Peyer's patch (tissue), 4 donors: ENCODE measurements at regions not wholly inside any gene's neighbourhood (a gene's known extent, or its start where the extent isn't known, plus 50 kb on each side); places are given as distances from the start of the nearest gene placed in this dataset.

ENCODE experiments used
- POLR2A ChIP-seq, 2 donors: fragments of 450-650 bp; IDR thresholded peaks; one replicate each; pipeline ENCODE4 v1.5.1; 2017; ENCODE audit warnings: antibody characterized with exemption in 2 of 2, mild to moderate bottlenecking in 2 of 2, moderate library complexity in 2 of 2
- TF ChIP-seq, protein P1 (sequence below), 6 experiments: fragments of 450-650 bp in 4 of 6; fragments of 200-600 bp in 2 of 6; sonication (generic) in 1 of 6; IDR thresholded peaks; one replicate each; pipeline ENCODE4 v1.5.1; 2017 to 2019; ENCODE audit warnings: antibody characterized with exemption in 6 of 6, mild to moderate bottlenecking in 3 of 6, moderate library complexity in 1 of 6

DNA sequence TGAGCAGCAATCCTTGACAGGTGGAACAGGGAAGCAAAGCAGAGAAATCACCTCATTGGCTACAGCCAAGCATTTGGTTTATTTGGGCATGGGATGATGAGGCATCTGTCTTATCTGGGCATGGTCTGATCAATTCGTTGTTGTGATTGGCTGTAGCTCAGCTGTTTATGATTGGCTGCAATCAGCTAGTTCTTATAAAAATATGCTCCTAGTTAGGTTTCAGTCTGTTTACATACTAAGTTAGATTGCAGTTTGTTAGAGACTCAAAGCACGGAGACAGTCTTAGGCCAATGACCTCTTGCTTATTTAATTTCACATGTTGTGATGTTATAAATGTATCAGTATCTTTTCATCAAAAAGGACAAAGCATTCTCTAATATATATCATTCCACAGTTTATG lies 312.0 kb downstream of the PDGFC start:
- TF ChIP-seq, protein P1, sequence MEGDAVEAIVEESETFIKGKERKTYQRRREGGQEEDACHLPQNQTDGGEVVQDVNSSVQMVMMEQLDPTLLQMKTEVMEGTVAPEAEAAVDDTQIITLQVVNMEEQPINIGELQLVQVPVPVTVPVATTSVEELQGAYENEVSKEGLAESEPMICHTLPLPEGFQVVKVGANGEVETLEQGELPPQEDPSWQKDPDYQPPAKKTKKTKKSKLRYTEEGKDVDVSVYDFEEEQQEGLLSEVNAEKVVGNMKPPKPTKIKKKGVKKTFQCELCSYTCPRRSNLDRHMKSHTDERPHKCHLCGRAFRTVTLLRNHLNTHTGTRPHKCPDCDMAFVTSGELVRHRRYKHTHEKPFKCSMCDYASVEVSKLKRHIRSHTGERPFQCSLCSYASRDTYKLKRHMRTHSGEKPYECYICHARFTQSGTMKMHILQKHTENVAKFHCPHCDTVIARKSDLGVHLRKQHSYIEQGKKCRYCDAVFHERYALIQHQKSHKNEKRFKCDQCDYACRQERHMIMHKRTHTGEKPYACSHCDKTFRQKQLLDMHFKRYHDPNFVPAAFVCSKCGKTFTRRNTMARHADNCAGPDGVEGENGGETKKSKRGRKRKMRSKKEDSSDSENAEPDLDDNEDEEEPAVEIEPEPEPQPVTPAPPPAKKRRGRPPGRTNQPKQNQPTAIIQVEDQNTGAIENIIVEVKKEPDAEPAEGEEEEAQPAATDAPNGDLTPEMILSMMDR (IDR thresholded peaks at IDR 0.05) = no peak
- no peak for TF ChIP-seq POLR2A (IDR thresholded peaks at IDR 0.05)
